Suprapubic skin (tissue), 4 donors: ENCODE measurements at regions not wholly inside any gene's neighbourhood (a gene's known extent, or its start where the extent isn't known, plus 50 kb on each side); places are given as distances from the start of the nearest gene placed in this dataset.

Experiments
- EP300 ChIP-seq: sonication (generic); formaldehyde crosslinking; IDR thresholded peaks from one replicate; pipeline ENCODE4 v1.6.1; 2017; ENCODE audit warnings: antibody characterized with exemption
- POLR2A ChIP-seq, 2 donors: fragments of 450-650 bp; IDR thresholded peaks; one replicate each; pipeline ENCODE4 v1.6.1; 2017; ENCODE audit warnings: antibody characterized with exemption in 2 of 2, mild to moderate bottlenecking in 2 of 2, moderate library complexity in 2 of 2
- POLR2AphosphoS5 ChIP-seq, 3 donors: sonication (generic); formaldehyde crosslinking; IDR thresholded peaks; one replicate each; pipeline ENCODE4 v1.6.1; 2017; ENCODE audit warnings: antibody characterized with exemption in 3 of 3
- TF ChIP-seq, protein P1 (sequence below), 2 donors: fragments of 200-600 bp in 1 of 2; fragments of 450-650 bp in 1 of 2; sonication (generic) in 1 of 2; IDR thresholded peaks; one replicate each; pipeline ENCODE4 v1.5.1; 2016 to 2019; ENCODE audit warnings: antibody characterized with exemption in 2 of 2, mild to moderate bottlenecking in 1 of 2, moderate library complexity in 1 of 2

GRCh38 chr1:72489801-72490200 is 207.5 kb upstream of the NEGR1 start:
- TF ChIP-seq, protein P1, sequence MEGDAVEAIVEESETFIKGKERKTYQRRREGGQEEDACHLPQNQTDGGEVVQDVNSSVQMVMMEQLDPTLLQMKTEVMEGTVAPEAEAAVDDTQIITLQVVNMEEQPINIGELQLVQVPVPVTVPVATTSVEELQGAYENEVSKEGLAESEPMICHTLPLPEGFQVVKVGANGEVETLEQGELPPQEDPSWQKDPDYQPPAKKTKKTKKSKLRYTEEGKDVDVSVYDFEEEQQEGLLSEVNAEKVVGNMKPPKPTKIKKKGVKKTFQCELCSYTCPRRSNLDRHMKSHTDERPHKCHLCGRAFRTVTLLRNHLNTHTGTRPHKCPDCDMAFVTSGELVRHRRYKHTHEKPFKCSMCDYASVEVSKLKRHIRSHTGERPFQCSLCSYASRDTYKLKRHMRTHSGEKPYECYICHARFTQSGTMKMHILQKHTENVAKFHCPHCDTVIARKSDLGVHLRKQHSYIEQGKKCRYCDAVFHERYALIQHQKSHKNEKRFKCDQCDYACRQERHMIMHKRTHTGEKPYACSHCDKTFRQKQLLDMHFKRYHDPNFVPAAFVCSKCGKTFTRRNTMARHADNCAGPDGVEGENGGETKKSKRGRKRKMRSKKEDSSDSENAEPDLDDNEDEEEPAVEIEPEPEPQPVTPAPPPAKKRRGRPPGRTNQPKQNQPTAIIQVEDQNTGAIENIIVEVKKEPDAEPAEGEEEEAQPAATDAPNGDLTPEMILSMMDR (IDR thresholded peaks at IDR 0.05): no peak
- TF ChIP-seq POLR2AphosphoS5 (IDR thresholded peaks at IDR 0.05) (no peak), POLR2A (IDR thresholded peaks at IDR 0.05) (no peak), EP300 (no peak)
